ENCODE measurements at regions not wholly inside any gene's neighbourhood (a gene's known extent, or its start where the extent isn't known, plus 50 kb on each side); places are given as distances from the start of the nearest gene placed in this dataset.
A peak's percentile ranks its signal among the peaks of the same experiment; 100 is the strongest.

GRCh38 chr20:59381689-59382088, 81.3 kb downstream of the EDN3 start:
- Histone ChIP-seq H3K9me3 (no peaks in the 10 kb centered on the region), H3K36me3 (no peaks in the 10 kb centered on the region), H3K27me3 (no peaks in the 10 kb centered on the region), H3K27ac (peak overlapping the region; percentile 11), H3K4me3 (no peak overlapping the region), H3K4me1 (peaks cover 18% of the 10 kb centered on the region)
- intact Hi-C loops (cut with DNase I): no loop called here
- TF ChIP-seq, protein P1, sequence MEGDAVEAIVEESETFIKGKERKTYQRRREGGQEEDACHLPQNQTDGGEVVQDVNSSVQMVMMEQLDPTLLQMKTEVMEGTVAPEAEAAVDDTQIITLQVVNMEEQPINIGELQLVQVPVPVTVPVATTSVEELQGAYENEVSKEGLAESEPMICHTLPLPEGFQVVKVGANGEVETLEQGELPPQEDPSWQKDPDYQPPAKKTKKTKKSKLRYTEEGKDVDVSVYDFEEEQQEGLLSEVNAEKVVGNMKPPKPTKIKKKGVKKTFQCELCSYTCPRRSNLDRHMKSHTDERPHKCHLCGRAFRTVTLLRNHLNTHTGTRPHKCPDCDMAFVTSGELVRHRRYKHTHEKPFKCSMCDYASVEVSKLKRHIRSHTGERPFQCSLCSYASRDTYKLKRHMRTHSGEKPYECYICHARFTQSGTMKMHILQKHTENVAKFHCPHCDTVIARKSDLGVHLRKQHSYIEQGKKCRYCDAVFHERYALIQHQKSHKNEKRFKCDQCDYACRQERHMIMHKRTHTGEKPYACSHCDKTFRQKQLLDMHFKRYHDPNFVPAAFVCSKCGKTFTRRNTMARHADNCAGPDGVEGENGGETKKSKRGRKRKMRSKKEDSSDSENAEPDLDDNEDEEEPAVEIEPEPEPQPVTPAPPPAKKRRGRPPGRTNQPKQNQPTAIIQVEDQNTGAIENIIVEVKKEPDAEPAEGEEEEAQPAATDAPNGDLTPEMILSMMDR (IDR thresholded peaks at IDR 0.05): no peak
- TF ChIP-seq POLR2A (IDR thresholded peaks at IDR 0.05) (no peak), POLR2AphosphoS5 (IDR thresholded peaks at IDR 0.05; ENCODE audit: insufficient read depth in 1 of 2, low read depth in 1 of 2) (no peak)
- DNase-seq (ENCODE audit: extremely low spot score in 2 of 2): no peak

DNA sequence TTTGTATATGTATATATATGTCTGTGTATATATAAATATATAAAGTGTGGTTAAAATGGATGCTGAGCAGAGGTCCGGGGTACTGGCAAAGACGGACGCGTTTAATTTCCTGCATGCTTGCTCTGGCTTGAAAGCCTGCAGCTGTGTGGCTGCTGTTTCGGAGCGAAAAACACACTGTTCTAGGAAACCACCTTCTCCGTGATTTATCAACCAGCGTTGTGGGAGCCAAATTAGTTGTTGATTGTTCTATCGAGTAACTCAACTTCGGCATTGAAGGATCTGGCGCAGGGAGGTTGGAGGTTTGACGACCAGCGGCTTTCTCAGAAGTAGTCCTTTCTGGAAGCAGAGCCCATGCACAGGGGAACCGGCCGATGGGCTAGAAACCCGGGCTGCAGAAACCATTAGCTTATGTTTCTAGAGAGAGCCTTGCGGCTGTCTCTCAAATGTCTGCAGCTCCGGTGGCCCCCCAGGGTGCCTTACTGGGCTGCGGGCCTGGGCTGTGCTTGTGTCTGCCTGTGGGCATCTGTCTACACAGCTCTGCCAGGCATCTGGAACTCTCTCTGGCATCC, 81.8 kb downstream of the EDN3 start:
- intact Hi-C loops (cut with DNase I): no loop called here
- H3K9me3 ChIP-seq: no peaks in the 10 kb centered on the region

GRCh38 chr20:59382907-59383306, 82.5 kb downstream of the EDN3 start:
- Histone ChIP-seq H3K27ac (peak overlapping the region; percentile 36), H3K4me3 (no peak overlapping the region), H3K4me1 (peaks cover 15% of the 10 kb centered on the region), H3K36me3 (no peaks in the 10 kb centered on the region), H3K9me3 (no peaks in the 10 kb centered on the region), H3K27me3 (no peaks in the 10 kb centered on the region)
- intact Hi-C loops (cut with DNase I): no loop called here
- no peak for TF ChIP-seq POLR2A (IDR thresholded peaks at IDR 0.05)
- TF ChIP-seq, protein P1 (IDR thresholded peaks at IDR 0.05): no peak
- no peak for TF ChIP-seq POLR2AphosphoS5 (IDR thresholded peaks at IDR 0.05; ENCODE audit: insufficient read depth in 1 of 2, low read depth in 1 of 2)
- no peak for DNase-seq (ENCODE audit: extremely low spot score in 2 of 2)

More for the DNA sequence above, 81.8 kb downstream of the EDN3 start:
- no peak overlapping the region for H3K4me3 ChIP-seq
- no peaks in the 10 kb centered on the region for H3K36me3 ChIP-seq
- H3K27ac ChIP-seq: peak overlapping the region; percentile 36
- H3K4me1 ChIP-seq: peaks cover 17% of the 10 kb centered on the region
- no peaks in the 10 kb centered on the region for H3K27me3 ChIP-seq
- no peak for DNase-seq (ENCODE audit: extremely low spot score in 2 of 2)
- TF ChIP-seq POLR2A (IDR thresholded peaks at IDR 0.05): no peak
- TF ChIP-seq POLR2AphosphoS5 (IDR thresholded peaks at IDR 0.05; ENCODE audit: insufficient read depth in 1 of 2, low read depth in 1 of 2): no peak
- TF ChIP-seq, protein P1 (IDR thresholded peaks at IDR 0.05): no peak

GRCh38 chr20:59385038-59385437, 84.6 kb downstream of the EDN3 start:
- no peak overlapping the region for H3K4me3 ChIP-seq
- H3K9me3 ChIP-seq: no peaks in the 10 kb centered on the region
- no peaks in the 10 kb centered on the region for H3K27me3 ChIP-seq
- no peaks in the 10 kb centered on the region for H3K36me3 ChIP-seq
- no peak overlapping the region for H3K27ac ChIP-seq
- no peak for DNase-seq (ENCODE audit: extremely low spot score in 2 of 2)
- intact Hi-C loops (cut with DNase I): no loop called here
- TF ChIP-seq, protein P1 (IDR thresholded peaks at IDR 0.05): no peak
- TF ChIP-seq POLR2AphosphoS5 (IDR thresholded peaks at IDR 0.05; ENCODE audit: insufficient read depth in 1 of 2, low read depth in 1 of 2) (no peak), POLR2A (IDR thresholded peaks at IDR 0.05) (no peak)
- peaks cover 15% of the 10 kb centered on the region for H3K4me1 ChIP-seq

DNA sequence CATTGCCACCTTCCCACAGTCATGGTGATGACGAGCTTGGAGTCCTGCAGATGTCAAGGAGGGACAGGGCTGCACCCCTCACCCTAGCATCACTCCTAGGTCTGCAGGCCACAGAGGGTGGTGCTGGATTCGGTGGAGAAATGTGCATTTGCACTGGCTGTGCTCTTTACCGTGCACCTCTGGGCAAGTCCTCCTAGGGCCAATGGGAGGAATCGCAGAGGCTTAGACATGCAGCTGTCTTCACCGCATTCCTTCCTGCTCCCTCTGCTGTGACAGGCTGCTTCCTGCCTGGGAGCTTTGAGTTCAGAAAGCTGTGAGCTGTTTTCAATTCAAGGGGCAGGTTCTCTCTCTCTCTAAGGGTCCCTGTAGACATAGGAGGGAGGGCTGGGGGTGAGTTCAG, 85.1 kb downstream of the EDN3 start:
- Histone ChIP-seq H3K36me3 (no peaks in the 10 kb centered on the region), H3K27me3 (no peaks in the 10 kb centered on the region), H3K4me1 (peaks cover 15% of the 10 kb centered on the region), H3K4me3 (no peak overlapping the region), H3K9me3 (no peaks in the 10 kb centered on the region), H3K27ac (no peak overlapping the region)
- no peak for DNase-seq (ENCODE audit: extremely low spot score in 2 of 2)
- intact Hi-C loops (cut with DNase I): no loop called here
- TF ChIP-seq POLR2A (IDR thresholded peaks at IDR 0.05) (no peak), POLR2AphosphoS5 (IDR thresholded peaks at IDR 0.05; ENCODE audit: insufficient read depth in 1 of 2, low read depth in 1 of 2) (no peak)
- TF ChIP-seq, protein P1 (IDR thresholded peaks at IDR 0.05): no peak

Measured in vagina (tissue), 2 donors.